ENCODE measurements at regions not wholly inside any gene's neighbourhood (a gene's known extent, or its start where the extent isn't known, plus 50 kb on each side); places are given as distances from the start of the nearest gene placed in this dataset.

DNA sequence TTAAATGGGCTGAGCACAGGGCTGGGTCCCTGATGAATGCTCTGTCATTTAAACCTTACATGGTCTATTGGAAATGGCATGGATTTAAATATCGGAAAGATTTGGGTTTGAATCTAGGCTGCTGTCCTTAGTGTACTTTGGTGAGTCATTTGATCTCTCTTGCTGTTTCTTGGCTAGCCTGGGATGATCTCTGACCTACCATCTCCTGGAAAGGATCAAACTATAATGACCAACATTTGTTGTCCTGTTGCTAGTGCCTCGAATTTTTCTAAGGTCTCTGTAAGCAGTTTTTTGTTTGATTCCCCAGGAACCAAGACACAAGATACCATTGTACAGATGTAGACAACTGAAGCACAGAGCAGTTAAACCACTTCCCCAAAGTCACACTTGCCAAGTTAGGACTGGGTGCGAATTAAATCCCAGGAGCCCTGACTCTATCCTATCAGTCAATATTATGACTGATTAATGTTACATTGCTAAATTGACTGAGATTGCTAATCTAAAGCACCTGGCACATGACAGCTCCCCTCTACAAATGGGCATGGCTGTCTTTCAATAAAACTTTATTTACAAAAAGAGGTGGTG lies 244.9 kb upstream of the MCTP2 start:
- no peak for DNase-seq (ENCODE audit: low spot score)
- no peak for ATAC-seq (ENCODE audit: low FRiP score)

DNA sequence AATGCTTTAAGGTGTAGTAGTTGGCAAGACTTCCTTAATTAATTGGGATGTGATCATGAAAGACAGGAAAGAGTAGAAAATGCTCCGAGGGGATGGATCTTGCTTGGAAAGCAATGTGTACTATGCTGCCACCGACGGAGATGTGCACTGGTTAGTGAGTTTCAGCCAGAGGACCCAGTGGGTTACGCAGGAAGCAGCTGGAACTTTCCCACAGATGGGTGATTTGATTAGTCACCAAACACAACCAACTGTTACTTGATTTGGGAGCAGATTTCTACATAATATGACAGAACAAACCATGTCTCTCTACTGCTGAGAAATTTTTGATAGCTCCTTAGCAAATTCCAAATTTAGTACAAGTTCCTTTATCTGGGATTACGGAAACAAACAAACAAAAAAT lies 245.4 kb upstream of the MCTP2 start:
- ATAC-seq (ENCODE audit: low FRiP score), result no peak
- no peak for DNase-seq (ENCODE audit: low spot score)
- TF ChIP-seq, protein P1, sequence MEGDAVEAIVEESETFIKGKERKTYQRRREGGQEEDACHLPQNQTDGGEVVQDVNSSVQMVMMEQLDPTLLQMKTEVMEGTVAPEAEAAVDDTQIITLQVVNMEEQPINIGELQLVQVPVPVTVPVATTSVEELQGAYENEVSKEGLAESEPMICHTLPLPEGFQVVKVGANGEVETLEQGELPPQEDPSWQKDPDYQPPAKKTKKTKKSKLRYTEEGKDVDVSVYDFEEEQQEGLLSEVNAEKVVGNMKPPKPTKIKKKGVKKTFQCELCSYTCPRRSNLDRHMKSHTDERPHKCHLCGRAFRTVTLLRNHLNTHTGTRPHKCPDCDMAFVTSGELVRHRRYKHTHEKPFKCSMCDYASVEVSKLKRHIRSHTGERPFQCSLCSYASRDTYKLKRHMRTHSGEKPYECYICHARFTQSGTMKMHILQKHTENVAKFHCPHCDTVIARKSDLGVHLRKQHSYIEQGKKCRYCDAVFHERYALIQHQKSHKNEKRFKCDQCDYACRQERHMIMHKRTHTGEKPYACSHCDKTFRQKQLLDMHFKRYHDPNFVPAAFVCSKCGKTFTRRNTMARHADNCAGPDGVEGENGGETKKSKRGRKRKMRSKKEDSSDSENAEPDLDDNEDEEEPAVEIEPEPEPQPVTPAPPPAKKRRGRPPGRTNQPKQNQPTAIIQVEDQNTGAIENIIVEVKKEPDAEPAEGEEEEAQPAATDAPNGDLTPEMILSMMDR (IDR thresholded peaks at IDR 0.05), result no peak

More for the DNA sequence above, 244.9 kb upstream of the MCTP2 start:
- TF ChIP-seq, protein P1 (IDR thresholded peaks at IDR 0.05), result no peak

DNA sequence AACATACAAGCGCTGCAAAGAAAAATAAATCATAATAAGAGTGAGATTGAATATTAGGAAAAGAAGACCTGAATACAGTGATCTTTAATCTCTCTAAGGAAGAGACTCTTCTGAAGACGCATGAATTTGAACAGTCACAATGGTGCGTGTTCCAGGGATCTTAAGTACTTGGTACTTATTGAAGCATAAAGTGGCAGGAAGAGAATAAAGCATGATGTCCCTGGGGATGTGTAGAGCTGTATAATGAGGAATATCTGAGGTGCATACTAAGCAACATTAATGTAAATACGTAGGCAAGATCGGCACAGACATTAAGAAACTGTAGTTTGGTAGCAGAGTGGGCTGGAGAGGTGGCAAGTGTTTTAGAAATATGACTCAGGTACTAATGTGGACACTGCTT lies 246.2 kb upstream of the MCTP2 start:
- TF ChIP-seq, protein P1 (IDR thresholded peaks at IDR 0.05), result no peak
- DNase-seq (ENCODE audit: low spot score) (no peak), ATAC-seq (ENCODE audit: low FRiP score) (no peak)

DNA sequence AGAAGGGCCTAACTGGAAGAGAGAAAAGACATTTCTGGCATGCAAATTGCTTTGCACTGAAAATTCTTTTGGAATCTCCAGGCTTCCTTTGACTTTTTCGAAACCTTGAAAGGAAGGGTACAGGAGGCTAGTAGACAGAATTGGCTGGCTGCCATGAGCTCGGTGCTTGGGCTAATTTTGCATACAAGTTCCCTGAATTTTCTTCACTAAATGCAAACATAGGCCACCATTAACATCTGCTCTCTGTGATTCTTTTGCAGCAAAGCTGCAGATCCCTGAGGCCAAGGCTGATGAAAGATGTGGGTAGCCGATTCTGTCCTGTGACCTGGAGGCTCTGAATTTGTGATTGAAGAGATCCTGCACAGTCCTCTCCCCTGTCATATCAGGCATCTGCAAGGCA lies 247.8 kb upstream of the MCTP2 start:
- TF ChIP-seq, protein P1 (IDR thresholded peaks at IDR 0.05), result no peak
- no peak for ATAC-seq (ENCODE audit: low FRiP score)
- no peak for DNase-seq (ENCODE audit: low spot score)

DNA sequence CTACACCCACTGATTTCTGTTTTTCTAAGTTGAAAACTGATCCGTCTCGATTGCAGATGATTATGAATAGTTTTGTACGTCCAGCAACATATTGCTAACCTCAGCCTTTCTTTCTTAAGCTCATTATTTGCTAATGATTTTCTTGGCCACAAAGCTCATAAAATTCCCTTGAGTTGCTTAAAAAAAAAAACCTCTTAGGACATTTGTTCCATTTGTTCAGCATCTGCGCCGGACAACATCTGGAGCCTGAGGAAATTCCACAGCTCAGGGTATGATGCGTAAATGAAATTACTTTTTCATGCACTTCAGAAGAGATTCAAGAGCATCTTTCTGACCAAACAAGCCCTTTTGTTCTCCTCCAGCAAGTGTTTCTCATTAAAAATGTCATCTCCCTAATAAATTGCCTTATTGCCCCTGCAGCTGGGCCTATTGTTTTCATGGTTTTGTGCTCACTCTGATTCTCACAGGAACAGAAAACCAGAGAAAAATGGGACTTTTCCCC lies 249.1 kb upstream of the MCTP2 start:
- DNase-seq (ENCODE audit: low spot score), result no peak
- TF ChIP-seq, protein P1 (IDR thresholded peaks at IDR 0.05), result no peak
- ATAC-seq (ENCODE audit: low FRiP score), result no peak

DNA sequence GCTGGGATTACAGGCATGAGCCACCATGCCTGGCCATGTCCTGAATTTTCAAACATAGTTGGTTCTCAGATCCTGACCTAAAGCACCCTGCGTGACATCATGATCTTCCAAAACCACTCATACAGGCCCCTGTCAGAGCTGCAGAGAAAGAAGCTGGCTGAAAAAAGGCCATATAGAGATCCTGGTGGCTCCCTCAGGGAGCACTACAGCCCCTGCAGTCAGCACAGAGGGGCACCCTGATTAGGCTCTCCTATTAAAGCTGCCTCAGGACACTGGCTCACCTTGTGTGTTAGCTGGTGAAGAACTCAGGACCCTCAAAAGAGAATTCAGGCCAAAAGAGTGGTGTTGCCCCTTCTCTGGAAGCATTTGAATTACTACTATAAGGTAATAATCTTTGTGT lies 249.7 kb upstream of the MCTP2 start:
- DNase-seq (ENCODE audit: low spot score), result no peak
- TF ChIP-seq, protein P1 (IDR thresholded peaks at IDR 0.05), result no peak
- ATAC-seq (ENCODE audit: low FRiP score), result no peak

DNA sequence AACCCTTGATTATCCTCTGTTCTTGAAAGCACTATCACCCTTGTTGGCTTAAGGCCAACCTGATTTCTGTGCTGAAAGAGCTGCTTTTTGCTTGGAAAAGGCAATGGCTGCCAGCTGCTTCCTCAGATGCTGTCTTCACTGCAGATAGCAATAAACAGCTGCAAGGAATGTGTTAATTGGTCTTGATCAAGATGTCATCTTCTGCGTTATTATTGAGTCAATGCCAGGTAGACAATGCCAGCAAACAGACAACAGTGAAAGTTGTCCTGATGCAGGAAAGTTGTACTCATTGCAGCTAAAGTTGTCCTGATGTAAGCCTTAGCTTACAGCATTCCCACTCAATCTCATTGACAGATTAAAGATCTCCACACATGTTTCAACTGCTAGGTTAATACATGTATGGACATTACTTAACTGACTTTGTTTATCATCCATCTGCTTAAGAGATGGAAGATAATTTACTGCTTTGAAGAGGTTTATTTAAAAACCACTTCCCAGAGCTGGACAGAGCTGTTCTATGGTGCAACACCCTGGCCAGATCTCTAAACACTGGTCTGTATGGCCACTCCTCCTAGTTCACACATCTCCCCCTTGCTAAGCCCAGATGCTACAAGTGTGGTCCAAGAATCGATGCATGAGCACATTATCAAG lies 251.0 kb upstream of the MCTP2 start:
- TF ChIP-seq, protein P1 (IDR thresholded peaks at IDR 0.05), result no peak
- DNase-seq (ENCODE audit: low spot score) (no peak), ATAC-seq (ENCODE audit: low FRiP score) (no peak)
